Hematopoietic multipotent progenitor cell treated with erythropoietin and hydrocortisone succinate and interleukin-3 and kit ligand, for 4 days (in vitro differentiated cells): ENCODE measurements at regions not wholly inside any gene's neighbourhood (a gene's known extent, or its start where the extent isn't known, plus 50 kb on each side); places are given as distances from the start of the nearest gene placed in this dataset.

Experiments
- DNase-seq: peaks from one replicate; pipeline ENCODE4 v3.0.0-alpha.2; 2015

- DNase-seq, result no peak
Measured at GRCh38 chr6:94050515-94050914, 631.2 kb upstream of the EPHA7 start.

- DNase-seq, result no peak
Measured at GRCh38 chr6:94049001-94049400, 629.6 kb upstream of the EPHA7 start.

GRCh38 chr6:94045099-94045829 is 625.9 kb upstream of the EPHA7 start:
- DNase-seq, result no peak

DNA sequence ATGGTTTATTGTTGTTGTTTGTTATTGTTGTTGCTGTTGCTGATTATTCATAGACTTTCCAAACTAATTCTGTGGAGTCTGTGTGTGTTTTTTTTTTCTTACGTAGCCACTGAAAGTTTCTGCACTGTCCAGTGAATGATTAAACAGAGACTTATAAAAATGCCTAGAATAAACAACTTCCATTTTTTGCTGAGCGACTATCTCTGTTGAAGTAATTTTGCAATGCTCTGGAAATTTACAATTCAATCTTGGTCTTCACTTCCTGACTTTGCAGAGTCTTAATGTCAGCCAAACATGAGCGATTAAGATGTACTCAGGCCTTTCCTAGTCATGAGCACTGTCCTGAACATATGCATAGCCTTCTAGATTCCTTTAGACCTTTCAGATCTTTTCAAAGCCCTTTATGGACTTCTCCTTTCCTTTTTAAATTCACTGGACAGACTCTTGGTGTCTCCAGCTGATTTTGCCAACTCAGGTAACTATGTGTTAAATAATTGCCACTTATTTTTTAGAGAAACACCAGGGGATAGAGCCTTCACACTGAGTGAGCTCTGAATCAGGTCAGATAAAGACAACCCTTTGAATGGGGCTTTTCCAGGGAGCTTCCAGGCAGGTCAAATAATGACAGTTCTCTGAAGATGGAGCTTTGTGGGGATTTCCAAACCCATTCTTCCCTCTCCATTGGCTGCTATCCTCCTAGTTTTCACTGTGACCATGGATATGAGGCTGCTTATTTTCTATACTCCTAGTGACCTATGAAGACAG is 622.8 kb upstream of the EPHA7 start:
- DNase-seq, result no peak

- no peak for DNase-seq
Measured at GRCh38 chr6:94036024-94036423, 616.7 kb upstream of the EPHA7 start.

GRCh38 chr6:94027374-94027773 is 608.0 kb upstream of the EPHA7 start:
- no peak for DNase-seq

GRCh38 chr6:94026575-94026974 is 607.2 kb upstream of the EPHA7 start:
- DNase-seq, result no peak

DNA sequence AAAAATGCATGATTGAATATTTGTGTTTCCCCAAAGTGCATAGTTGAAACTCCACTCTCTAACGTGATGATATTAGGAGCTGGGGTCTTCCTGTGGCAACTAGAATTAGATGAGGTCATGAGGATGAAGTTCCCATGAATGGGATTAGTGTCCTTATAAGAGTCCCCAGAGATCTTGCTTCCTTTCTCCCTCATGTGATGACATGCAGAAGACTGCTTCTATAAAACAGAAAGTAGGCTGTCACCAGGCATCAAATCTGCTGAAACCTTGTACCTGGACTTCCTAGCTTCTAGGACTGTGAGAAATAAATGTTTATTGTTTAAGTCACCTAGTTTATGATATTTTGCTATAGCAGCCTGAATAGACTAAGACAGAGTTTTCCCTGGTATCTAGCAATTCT is 586.5 kb upstream of the EPHA7 start:
- DNase-seq, result no peak

GRCh38 chr6:93992976-93993375 is 573.6 kb upstream of the EPHA7 start:
- DNase-seq, result no peak

- no peak for DNase-seq
Measured at GRCh38 chr6:93989630-93990029, 570.3 kb upstream of the EPHA7 start.

DNA sequence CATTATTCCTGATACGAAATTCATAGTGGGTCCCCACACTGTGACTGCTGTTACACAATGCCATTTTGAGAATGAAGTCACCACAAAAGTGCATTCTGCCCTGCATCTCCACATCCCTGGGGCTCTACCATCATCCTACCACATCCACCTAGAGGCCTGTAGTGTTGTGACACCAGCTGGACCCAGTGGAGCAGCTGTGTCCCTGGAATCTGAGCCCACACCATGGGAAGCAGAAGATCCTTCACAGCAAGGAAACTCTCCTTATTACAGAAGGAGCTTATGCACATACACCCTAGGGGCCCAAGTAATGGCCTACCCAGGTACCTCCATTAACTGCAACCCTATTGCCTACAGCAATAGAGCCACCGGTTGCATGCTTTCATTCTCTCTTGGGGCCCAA is 566.6 kb upstream of the EPHA7 start:
- DNase-seq, result no peak

GRCh38 chr6:93975159-93975558 is 555.8 kb upstream of the EPHA7 start:
- DNase-seq, result no peak

- DNase-seq, result no peak
Measured at GRCh38 chr6:93974332-93974731, 555.0 kb upstream of the EPHA7 start.

GRCh38 chr6:93972791-93973190 is 553.4 kb upstream of the EPHA7 start:
- DNase-seq, result no peak

DNA sequence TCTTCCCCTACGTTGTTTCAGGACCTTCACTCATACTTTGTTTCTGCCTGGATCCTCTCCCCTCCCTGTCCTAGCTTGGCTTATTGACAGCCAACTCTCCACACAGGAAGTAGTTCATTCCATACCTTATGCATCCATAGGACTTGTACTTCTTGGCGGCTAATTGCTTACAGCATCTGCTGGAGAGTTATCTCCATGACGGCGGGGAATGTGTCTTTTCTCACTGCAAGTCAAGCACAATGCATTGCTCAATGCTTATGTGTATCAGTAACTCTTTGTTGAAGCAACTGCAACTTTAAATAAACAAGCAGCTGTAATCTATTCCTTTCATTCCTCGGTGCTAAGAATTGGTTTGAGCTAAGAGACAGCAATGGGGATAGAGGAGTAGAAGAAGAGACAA is 551.3 kb upstream of the EPHA7 start:
- no peak for DNase-seq

GRCh38 chr6:93968126-93968525 is 548.8 kb upstream of the EPHA7 start:
- no peak for DNase-seq

DNA sequence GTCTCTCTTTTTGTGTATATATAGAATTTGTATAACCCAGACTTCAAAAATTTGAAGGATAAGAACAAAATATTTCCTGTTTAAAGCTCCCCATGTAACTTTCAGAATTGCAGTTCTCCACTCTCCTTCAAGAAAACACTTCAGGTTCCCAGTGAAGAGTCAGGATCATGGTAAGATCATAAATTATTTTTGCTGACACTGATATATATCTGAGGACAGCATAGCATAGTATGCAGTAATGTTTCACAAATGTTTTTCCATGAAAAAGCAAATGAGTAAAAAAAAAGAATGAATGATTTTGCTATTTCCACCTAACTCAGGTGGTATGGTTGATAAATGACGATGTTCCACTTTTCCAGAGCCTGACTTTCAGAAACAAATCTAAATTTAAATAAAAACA is 545.6 kb upstream of the EPHA7 start:
- no peak for DNase-seq

DNA sequence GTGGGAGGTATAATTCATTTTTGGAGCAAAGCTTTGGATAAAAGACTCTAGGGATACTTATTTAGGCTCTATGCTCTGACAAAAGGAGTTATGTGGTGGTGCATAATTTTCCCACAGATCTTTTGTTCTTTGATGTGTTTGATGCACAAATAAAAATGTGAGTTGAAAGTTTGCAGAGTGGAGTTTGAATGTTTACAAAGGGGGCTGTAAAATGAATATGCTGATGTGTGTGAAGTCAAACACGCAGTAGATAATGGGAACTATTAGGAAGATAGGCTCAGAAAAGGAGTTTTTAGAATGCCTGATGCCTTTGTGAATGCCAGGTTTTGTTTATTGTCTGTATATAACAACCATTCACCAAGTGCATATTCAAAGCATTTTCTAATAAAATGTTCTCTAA is 545.0 kb upstream of the EPHA7 start:
- DNase-seq, result no peak

DNA sequence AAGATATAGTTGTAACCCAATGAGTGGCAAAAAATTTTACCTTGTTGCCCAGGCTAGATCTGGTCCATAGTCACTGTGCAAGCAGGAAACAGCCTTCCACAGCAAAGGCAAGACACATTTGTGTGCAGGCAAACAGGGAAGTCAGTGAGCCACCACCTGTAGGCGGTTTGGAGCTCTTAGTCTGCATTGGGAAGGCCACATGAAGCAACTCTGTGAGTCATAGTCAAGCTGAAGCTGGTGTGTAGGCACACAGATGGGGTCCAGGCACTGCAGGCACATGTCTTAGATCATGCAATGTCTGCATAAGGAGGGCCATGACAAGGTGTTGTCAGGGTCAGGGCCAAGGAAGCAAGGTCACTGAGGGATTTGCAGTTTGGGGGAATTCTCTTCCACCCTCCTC is 543.2 kb upstream of the EPHA7 start:
- DNase-seq, result no peak

DNA sequence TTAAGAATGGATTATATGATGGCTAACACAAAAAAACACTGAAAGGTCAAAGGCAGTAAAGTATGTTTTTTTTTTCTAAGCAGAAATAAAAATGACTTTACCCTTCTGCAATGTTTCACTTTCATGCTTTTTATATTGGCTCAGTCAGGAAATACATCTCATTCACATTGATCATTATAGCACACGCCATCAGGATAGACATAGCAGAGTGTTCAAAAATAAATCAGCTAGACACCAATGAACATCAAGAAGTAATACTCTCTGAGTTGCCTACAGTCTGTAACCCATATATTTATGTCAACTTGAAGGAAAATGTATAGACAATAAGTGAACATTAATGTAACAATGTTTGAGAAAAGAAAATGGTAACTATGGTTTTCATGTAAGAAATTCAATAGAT is 535.2 kb upstream of the EPHA7 start:
- no peak for DNase-seq

GRCh38 chr6:93943661-93944060 is 524.3 kb upstream of the EPHA7 start:
- DNase-seq, result no peak

- no peak for DNase-seq
Measured at GRCh38 chr6:93940381-93940780, 521.0 kb upstream of the EPHA7 start.

DNA sequence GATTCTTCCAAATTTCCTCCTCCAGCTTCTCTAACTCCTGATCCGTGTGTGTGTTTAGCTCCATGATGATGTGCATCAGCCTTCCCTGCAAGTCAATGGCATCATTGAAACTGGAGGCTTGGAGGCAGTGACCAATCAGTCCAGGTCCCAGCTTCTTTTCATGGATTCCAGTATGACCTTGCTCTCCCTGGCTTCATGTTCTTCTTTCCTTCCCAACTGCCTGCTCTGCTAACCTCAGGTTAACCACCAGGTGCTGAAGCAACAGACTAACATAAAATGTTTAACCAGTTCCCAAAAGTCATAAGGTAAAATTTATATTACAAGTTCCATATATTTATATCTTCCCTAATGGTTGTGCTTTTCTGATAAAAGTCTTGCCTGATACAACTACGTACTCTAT is 512.8 kb upstream of the EPHA7 start:
- DNase-seq, result no peak

GRCh38 chr6:93927731-93928130 is 508.4 kb upstream of the EPHA7 start:
- no peak for DNase-seq

DNA sequence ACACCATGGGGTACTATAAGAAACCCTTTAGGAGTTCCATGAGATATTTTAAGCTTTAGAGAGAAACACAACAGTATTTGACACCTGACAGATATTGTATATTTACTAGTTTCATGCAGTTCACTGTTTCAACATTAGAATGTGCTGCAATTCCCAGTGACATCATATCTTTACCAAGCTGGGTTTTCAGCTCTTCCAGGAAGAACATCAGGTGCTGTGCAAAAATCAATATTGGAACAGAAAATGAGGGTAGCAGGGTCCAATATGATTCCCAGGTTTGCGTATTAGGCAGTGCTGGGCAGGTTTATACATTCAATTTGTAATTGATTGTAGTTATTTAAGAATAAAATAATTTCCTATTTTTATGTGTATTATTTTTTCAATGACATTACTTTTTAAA is 500.0 kb upstream of the EPHA7 start:
- DNase-seq, result no peak
